ENCODE measurements at regions not wholly inside any gene's neighbourhood (a gene's known extent, or its start where the extent isn't known, plus 50 kb on each side); places are given as distances from the start of the nearest gene placed in this dataset.

GRCh38 chr4:13168326-13168725, 315.8 kb downstream of the RAB28 start:
- TF ChIP-seq CTCF (IDR thresholded peaks at IDR 0.05; ENCODE audit: poor library complexity, severe bottlenecking) (no peak), EZH2 (IDR thresholded peaks at IDR 0.05; ENCODE audit: borderline replicate concordance, insufficient read depth, low read length, poor library complexity, severe bottlenecking) (no peak)
